Activated T-cell treated with anti-CD3 and anti-CD28 coated beads for 24 hours (primary cell): ENCODE measurements at regions not wholly inside any gene's neighbourhood (a gene's known extent, or its start where the extent isn't known, plus 50 kb on each side); places are given as distances from the start of the nearest gene placed in this dataset.
"Not testable (repeated sequence)": the region's sequence is repeated elsewhere in the genome, so short reads cannot be mapped to it uniquely, and the experiment has no call there.

Experiments
- DNase-seq: peaks from one replicate; pipeline ENCODE4 v3.0.0-alpha.2; 2020; ENCODE audit warnings: low read depth

GRCh38 chr7:34207810-34208209 lies 302.5 kb downstream of the BMPER start:
- DNase-seq, result no peak

DNA sequence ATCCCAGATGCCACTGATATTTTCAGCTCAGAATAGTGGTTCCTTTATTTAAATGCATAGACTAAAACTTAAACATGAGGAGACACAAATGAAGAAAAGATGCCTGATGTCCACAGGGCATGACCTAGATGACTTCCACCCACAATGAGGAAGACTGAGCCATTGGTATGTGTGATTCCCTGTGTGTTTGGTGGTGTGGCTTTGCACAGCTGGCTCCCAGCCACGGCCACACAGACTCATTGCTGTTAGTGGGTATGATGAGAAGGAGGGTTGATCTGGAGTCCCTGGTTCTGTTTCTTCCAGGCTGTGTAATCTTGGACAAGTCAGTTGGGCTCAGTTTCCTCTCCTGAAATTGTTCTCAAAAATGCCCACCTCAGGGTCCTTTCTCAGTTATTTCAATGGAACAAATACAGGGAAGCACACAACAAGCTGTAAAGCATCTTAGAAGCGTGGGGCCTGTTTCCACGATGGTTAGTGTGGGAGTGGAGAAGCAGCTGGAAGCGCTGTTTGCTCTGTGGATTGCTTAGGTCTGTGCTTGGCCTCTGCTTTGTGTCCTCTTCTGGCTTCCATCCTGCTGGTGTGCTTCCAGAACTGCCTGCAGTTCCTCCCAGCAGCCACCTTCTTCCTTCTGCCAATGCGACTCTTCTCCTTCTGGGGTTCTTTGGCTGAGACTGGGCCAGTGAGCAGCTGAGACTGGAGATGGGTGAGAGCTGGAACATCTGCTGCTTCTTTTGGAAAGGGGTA lies 303.7 kb downstream of the BMPER start:
- DNase-seq, result no peak

DNA sequence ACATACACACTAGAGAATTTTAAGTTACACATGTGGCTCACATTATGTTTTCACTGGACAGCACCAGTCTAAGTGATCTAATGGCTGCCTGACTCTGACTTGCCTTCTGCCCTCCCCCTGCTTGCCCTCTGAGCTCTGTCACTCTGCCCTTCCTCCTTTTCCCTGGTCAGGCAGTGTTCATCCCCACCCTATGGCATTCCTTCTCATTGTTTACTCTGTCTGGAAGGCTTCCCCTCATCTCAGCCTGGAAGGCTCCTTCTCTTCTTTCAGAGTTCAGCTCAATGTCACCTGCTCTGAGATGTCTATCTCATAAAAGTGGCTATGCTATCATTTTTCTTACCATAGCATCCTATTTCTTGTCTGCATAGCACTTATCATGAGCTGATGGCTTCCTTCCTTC lies 305.7 kb downstream of the BMPER start:
- no peak for DNase-seq

GRCh38 chr7:34217972-34218371 lies 312.6 kb downstream of the BMPER start:
- DNase-seq, result no peak

DNA sequence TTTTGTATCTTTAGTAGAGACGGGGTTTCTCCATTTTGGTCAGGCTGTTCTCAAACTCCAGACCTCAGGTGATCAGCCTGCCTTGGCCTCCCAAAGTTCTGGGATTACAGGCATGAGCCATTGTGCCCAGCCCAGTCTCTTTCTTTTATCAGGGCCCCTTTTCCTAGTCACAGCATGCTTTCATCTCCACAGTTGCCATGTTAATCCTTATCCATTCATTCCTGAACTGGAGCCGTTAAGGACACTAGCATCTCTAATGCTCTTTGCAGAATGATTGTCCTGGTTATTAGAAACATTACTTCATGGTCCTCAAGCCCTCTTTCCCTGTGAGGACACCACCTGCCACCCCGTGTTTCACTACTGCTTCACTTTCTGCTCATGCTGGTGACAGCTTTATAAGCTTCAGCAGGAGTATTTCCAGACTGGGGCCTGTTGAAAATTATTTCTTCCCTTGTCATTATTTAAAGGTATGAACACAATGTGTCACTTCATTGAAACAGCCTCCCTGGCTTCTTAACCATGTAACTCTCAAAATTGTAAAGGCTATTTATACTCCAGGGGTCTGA lies 313.9 kb downstream of the BMPER start:
- DNase-seq, result no peak

GRCh38 chr7:34220506-34221185 lies 315.3 kb downstream of the BMPER start:
- DNase-seq, result no peak

DNA sequence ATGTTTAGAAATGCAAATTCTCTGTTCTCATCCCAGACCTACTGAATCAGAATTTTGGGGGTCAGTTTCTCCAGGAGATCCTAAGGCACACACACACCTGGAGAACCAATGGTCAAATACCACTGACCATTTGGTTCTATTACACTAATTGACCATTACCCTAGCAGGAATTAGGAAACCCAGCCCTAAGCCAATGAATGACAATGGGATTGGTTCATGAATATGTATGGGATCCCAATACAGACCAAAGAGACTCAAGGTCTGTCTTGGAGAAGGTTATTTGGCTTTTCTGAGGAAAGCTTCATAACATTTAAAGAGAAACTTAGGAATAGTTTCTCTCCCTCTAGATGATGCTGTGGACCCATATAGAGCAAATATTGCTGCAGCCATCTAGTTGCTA lies 317.0 kb downstream of the BMPER start:
- no peak for DNase-seq

- no peak for DNase-seq
Measured at GRCh38 chr7:34222722-34223121, 317.4 kb downstream of the BMPER start.

DNA sequence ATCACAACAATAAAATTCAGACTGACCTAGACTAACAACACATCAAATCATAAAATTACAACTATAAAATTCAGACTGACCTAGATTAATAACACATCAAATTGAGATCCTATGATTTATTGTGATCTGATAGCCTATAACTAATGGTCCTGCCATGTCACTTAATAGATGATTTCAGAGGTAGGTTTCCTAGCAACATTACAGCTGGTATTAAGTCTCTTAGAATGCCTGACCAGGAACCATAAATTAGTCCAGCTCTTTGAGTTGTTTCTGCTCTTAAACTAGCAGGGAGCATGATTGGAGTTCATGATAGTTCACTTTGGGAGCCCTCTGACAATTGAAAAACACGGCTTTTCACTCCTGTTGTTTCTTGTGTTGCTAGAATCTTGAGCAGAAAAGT lies 318.9 kb downstream of the BMPER start:
- no peak for DNase-seq

DNA sequence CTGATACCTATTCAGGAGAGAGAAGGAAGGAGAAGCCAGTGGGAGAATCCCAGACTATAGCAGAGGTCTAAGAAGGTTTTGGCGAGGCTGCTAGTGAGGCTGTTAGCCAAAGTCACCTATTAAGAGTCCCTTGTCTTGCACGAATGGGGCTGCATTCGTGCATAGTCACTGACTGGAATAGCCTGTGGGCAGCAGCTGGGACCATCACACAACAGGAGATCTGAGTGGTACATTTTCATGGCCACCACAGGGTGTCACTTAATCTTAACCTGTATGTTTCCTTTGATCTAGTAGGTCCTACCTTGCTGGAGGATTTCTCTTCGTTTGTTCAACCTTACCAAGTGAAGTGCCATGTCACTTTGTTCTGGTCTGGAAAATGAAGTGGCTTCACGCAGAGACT lies 319.9 kb downstream of the BMPER start:
- DNase-seq, result no peak

GRCh38 chr7:34227525-34227924 lies 322.2 kb downstream of the BMPER start:
- DNase-seq, result no peak

GRCh38 chr7:34235101-34235500 lies 329.8 kb downstream of the BMPER start:
- DNase-seq, result not testable (repeated sequence)

- no peak for DNase-seq
Measured at GRCh38 chr7:34236057-34236456, 330.7 kb downstream of the BMPER start.

GRCh38 chr7:34236839-34237492 lies 331.6 kb downstream of the BMPER start:
- no peak for DNase-seq

- no peak for DNase-seq
Measured at GRCh38 chr7:34237493-34237849, 332.1 kb downstream of the BMPER start.

- no peak for DNase-seq
Measured at GRCh38 chr7:34240417-34240816, 335.1 kb downstream of the BMPER start.

GRCh38 chr7:34242391-34242790 lies 337.1 kb downstream of the BMPER start:
- DNase-seq, result no peak

DNA sequence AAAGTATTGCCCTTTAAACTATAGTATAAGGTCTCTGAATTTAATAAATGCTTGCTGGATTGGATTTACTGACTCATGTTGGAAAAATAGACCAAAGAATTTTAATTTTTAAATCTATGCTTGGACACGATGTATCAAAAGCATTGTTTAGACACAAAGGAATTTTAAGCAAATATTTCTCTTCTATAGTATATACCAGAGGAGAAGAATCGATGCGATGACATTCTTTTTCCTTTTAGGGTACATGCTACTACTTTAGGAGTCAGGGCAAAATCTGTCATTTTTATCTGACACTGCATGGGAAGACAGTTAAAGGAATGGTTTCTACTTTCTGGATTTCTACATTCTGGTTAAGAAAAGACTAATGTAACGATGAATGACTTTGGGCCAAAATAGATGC lies 339.9 kb downstream of the BMPER start:
- no peak for DNase-seq

DNA sequence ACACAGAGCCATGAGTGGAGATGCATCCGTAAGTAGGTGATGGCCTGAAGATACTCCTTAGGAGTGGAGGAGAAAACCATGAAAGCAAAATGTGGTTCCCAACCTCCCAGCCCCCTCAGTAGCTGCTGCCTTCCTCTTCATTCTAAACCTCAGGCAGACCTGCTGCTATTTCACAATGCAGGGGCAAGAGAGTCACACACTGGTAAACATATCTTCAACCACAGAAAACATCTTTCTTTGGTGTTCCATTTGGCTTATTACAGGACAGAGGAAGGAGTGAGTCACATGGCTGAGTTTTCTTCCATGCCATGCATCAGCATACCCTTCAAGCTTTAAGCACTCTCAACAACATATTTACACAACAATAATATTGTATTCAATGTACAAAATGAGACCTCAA lies 342.1 kb downstream of the BMPER start:
- DNase-seq, result no peak

DNA sequence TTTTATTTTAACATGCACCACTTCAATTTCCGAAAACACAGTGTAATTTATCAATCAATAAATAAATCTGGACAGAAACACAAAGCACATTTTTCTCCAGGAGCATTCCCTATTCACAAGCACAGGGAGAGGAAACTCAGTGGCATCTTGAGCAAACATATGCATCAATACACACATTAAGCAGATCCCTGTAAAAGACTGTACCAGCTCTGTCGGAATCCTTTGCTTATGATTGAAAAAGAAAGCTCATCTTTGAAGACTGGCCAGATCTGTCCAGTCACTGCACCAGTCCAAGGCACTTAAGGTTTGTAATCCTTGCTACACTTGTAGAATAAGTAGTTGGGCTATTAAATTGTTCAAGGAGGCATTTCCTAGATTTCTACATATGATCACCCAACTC lies 343.9 kb downstream of the BMPER start:
- no peak for DNase-seq

DNA sequence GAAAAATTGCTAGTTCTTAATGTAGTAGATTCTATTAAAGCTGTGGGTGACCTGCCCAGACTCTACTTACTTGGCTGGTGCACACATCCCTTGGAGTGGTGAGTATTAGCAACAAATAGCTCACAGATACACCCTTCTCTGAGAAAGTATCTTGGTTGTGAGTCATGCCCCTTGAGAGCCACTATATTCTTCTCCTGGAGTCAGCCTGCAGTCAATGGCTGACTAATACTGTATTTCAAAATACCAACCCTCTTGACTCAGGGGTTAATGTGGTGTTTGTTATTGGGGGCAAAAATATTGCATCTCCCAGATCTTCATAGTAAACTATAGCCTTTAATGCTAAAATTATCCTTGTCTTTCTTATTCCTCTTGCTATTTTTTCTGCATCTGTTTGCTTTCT lies 354.9 kb downstream of the BMPER start:
- DNase-seq, result no peak

- no peak for DNase-seq
Measured at GRCh38 chr7:34263168-34263567, 357.8 kb downstream of the BMPER start.

GRCh38 chr7:34269084-34269483 lies 363.7 kb downstream of the BMPER start:
- no peak for DNase-seq
